ENCODE measurements at regions not wholly inside any gene's neighbourhood (a gene's known extent, or its start where the extent isn't known, plus 50 kb on each side); places are given as distances from the start of the nearest gene placed in this dataset.

- CTCF ChIA-PET = interaction anchor here (0.9 kb wide), 1 partner anchor 196 kb away, joined by 3 read pairs; no protein-coding TSS in a partner anchor
- Histone ChIP-seq H3K4me2 (ENCODE audit: insufficient read depth, low read length) (no peak overlapping the region), H3K9ac (replicated peaks; ENCODE audit: extremely low read depth, insufficient read depth, low read length) (no peak overlapping the region), H3K27me3 (ENCODE audit: control insufficient read depth in 2 of 2, insufficient read depth in 2 of 2, low read length in 2 of 2) (no peaks in the 10 kb centered on the region), H3K36me3 (ENCODE audit: control insufficient read depth in 2 of 2, extremely low read depth in 1 of 2, insufficient read depth in 2 of 2, low read length in 2 of 2) (no peaks in the 10 kb centered on the region), H3K9me1 (replicated peaks; ENCODE audit: control insufficient read depth, extremely low read depth, insufficient read depth, low read length) (no peaks in the 10 kb centered on the region), H3K4me3 (replicated peaks in 1 of 3; ENCODE audit: insufficient read depth in 1 of 3, low read depth in 1 of 3, low read length in 3 of 3) (no peak overlapping the region), H2AFZ (ENCODE audit: low read depth, low read length) (no peak overlapping the region), H3K79me2 (ENCODE audit: control insufficient read depth, insufficient read depth, low read length) (no peaks in the 10 kb centered on the region), H4K20me1 (replicated peaks; ENCODE audit: control insufficient read depth, extremely low read depth, insufficient read depth, low read length) (no peaks in the 10 kb centered on the region), H3K9me3 (replicated peaks; ENCODE audit: control insufficient read depth, insufficient read depth, low read length) (no peaks in the 10 kb centered on the region), H3K27ac (ENCODE audit: insufficient read depth, low read depth, low read length) (no peak overlapping the region), H3K4me1 (ENCODE audit: control insufficient read depth, extremely low read depth, insufficient read depth, low read length) (peaks cover 21% of the 10 kb centered on the region)
- dilution Hi-C loops (cut with MboI; ENCODE audit: extremely low pct_ligation_motif_present, low sequenced_read_pairs) (no loop called here), intact Hi-C loops (cut with micrococcal nuclease) (loop anchor here (5.0 kb wide), 1 partner anchor 46 kb away; no protein-coding TSS in a partner anchor)
- BruUV-seq (replicated peaks) = no TSS peak
- FAIRE-seq (no peak), DNase-seq (ENCODE audit: low read depth, low spot score) (no peak)
- TF ChIP-seq FOS (IDR thresholded peaks at IDR 0.05; ENCODE audit: borderline replicate concordance, insufficient read depth, low read length) (no peak), JUN (IDR thresholded peaks at IDR 0.05; ENCODE audit: borderline replicate concordance, insufficient read depth, insufficient read length, low read depth) (no peak), POLR2AphosphoS5 (IDR thresholded peaks at IDR 0.05; ENCODE audit: insufficient read depth, low read depth, low read length) (no peak), EZH2 (IDR thresholded peaks at IDR 0.05; ENCODE audit: borderline replicate concordance, low read depth, low read length, severe bottlenecking) (no peak), CTCF (IDR thresholded peaks at IDR 0.05; ENCODE audit: extremely low read depth in 1 of 2, insufficient read depth in 1 of 2, low read depth in 1 of 2, low read length in 2 of 2) (no peak), MYC (IDR thresholded peaks at IDR 0.05; ENCODE audit: low read depth, low read length) (no peak), POLR2A (IDR thresholded peaks at IDR 0.05; ENCODE audit: low read depth, low read length) (no peak), GATA2 (IDR thresholded peaks at IDR 0.05; ENCODE audit: insufficient read depth, insufficient read length, low read depth, low read length) (no peak), MAX (IDR thresholded peaks at IDR 0.05; ENCODE audit: insufficient read depth, insufficient read length) (no peak)
- POLR2A ChIA-PET = no interaction called here
Measured at GRCh38 chrX:134716620-134717012, 58.3 kb upstream of the PLAC1 start.
